Activated gamma-delta T cell treated with Interleukin-2 at 50 U/mL for 16 hours (primary cell): ENCODE measurements at regions not wholly inside any gene's neighbourhood (a gene's known extent, or its start where the extent isn't known, plus 50 kb on each side); places are given as distances from the start of the nearest gene placed in this dataset.
"Not testable (repeated sequence)": the region's sequence is repeated elsewhere in the genome, so short reads cannot be mapped to it uniquely, and the experiment has no call there.

Experiments
- DNase-seq: peaks from one replicate; pipeline ENCODE4 v3.0.0-alpha.2; 2020

DNA sequence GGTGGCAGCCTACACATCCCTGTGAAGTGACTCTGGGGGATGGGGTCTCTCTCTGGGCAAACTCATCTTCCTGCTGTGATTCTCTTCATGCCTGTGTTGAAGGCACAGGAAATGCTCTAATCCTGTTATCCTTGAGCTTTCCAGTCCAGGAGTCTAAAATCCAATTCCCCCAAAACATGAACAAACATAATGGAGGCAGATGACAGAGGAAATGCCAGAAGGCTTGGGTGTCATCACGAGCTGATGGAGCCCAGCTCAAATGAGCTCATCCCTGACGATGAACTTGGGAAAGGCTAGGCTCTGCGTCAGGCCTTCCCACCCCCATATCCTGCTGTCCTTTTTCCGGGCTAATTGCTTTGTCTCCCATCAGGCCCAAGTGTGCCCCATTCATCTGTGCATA lies 165.9 kb upstream of the PODXL start:
- DNase-seq, result no peak

DNA sequence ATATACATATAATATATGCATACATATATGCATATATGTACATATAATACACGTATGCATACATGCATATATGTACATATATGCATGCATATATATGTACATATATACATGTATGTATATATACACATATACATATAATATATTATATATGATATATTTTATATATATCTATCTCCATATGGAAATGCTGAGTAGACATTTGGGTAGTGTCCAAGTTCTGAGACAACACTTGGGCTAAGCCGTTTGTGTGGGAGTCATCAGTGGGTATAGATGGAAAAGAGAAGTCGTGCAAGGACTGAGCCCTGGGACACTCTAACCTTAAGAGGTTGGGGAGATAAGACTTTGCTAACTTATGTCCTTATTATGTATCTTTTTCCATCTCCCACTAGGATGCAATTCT lies 165.2 kb upstream of the PODXL start:
- no peak for DNase-seq

DNA sequence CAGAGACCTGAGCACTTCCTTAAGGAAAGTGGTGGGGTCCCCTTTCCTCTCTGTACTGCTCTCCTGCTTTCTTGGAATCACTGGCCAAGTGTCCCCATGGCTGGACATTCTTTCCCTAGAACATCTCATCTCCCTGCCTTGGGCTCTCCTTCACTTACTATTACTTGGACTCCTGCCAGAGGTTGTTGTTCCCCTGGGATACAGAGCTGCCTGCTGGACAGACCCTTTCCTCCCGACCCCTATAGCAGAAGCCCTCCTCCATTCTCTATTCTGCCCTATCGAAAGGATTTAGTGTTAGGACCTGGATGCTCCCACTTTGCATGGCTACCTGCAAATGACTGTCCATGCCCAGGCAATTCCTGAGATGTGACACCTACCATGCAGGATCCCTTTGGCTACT lies 164.3 kb upstream of the PODXL start:
- no peak for DNase-seq

DNA sequence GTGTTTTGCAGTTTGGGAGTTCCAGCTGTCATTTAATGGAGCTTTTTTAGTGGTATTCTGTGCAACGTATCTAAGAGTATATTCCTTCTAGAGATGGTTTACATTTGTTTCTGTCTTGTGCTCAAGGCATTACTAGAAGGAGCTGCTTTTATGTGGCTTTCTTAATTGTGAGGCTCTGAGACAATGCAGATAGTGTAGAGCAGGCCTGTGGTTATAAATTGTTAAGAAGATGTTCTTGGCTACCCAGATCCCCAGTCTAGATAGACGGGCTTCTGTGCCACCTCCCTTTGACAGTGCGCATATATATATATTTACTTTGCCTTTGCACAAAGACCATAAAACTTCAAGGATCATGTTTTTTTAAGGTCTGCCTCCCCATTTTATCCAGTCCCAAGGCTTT lies 160.8 kb upstream of the PODXL start:
- DNase-seq, result no peak

DNA sequence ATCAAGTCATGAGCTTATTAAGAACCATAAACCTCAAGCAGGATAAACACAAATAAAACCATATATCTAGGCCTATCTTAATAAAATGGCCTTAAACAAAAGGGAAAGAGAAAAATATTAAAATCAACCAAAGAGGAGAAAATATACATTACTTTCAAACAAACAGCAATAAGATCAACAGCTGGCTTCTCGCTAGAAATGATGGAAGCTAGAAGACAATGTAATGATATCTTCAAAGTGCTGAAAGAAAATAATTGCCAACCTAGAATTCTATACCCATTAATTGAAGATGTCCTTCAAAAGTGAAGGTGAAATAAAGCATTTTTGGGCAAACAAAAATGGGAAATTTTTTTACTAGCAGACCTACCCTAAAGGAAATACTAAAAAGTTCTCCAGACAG lies 142.9 kb upstream of the PODXL start:
- DNase-seq, result no peak

DNA sequence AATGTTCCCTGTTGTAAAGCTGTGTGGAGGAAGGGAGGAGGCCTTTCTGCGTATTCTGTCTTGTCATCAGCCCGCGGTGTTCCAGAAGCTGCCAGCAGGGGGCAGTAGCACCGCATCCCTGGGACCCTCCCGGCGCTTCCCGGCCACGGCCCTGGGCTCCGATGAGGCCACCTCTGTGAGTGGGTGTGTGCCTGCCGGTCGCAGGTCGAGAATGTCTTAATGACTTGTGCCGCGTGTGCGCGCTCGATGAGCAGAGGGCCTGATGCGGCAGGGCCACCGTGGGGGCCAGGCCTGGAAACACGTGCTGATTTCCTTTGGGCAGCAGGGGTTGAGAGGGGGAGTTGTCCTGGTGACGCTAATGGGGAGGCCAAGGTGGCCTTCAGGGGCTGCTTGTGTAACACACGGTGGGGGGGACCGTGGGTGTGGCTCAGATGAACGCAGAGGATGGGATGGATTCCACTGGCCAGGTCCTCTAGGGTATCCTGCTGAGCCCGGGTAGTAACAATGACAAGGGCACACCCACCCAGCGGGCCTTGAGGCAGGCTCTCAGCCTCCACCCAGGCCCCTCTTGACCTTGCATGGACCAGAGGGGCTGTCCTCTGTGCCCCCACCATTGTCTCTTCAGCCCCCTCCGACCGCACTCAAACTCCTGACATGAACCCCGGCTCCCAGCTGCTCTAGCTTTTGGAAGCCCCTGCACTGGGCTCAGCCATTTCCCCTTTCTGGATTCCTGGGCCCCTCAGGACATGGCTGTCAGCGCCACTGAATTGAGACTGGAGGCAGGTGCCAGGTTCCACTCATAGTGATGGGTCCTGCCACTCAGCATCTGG lies 135.9 kb upstream of the PODXL start:
- DNase-seq, result peak; percentile 10

DNA sequence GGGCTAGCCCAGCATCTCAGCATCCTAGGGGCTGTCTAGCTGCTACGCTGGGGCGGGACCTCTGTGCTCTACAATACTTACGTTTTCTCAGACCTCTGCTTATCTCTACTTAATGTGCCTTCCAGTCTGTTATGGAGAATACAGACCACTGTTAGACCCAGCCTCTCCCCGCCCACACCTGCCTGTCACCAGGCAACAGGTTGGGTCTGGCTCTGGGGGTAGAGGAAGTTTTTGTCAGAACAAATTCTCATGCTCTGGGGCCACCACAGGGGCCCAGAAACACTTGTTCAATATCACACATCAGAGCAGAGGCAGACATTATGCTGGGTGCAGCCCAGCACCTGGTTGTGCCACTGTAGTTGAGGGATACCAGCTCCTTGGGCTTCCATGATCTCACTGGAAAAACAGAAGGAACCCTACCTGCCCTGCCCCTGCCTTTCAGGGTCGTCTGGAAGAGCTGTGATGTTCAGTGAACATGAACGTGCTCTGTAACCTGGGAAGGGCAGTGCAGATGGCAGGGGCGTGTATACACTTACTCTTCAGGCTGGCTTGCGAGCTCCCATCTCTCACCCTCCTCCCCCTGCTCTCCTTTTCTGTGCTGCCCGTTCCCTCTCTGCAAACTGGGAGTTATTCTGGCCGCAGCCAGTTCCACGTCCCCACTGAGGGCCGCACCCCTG lies 135.2 kb upstream of the PODXL start:
- no peak for DNase-seq

DNA sequence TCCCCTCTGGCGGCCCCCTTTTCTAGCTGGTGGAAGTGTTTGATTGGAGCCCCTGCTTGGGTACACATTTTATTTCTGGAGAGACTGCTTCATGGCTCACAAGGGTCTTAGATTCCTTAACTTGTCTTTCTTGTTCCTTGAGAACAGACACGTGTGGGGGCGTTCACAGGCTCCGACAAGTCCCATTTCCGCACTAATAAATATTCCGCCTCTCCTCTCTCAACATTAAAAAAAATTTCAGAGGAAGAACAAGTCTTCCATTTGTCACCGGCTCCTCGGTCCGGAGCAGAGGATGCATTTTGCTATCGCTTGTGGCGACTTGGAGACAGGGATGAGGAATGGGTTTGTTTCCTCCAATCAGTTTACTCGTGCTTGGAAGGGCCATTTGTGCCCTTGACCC lies 134.0 kb upstream of the PODXL start:
- no peak for DNase-seq

DNA sequence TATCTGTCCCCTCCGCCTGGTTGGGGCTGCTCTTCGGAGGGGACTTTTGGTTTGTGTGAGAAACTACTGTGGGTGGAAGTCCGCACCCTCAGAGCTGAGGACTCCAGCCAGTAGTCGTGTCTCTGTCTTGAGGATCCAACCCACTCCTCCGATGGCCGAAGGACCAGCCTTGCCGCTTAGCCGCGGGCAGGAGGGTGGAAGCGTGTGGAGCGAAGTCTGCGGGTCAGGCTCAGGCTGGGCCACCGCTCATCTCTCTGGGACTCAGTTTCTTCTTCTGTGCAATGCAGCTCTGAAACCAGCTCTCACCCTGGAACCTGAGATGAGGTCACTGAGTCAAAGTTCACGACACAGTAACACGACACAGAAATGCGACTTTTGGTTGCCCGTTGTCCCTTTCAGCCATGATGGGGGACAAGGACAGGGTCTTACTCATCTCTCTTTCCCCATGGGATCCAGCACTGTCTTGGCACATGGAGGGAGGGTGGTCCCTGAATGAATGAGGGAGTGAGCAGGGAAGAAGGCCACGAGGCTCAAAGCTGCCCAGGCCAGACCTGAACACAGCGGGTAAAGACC lies 133.3 kb upstream of the PODXL start:
- DNase-seq, result no peak

DNA sequence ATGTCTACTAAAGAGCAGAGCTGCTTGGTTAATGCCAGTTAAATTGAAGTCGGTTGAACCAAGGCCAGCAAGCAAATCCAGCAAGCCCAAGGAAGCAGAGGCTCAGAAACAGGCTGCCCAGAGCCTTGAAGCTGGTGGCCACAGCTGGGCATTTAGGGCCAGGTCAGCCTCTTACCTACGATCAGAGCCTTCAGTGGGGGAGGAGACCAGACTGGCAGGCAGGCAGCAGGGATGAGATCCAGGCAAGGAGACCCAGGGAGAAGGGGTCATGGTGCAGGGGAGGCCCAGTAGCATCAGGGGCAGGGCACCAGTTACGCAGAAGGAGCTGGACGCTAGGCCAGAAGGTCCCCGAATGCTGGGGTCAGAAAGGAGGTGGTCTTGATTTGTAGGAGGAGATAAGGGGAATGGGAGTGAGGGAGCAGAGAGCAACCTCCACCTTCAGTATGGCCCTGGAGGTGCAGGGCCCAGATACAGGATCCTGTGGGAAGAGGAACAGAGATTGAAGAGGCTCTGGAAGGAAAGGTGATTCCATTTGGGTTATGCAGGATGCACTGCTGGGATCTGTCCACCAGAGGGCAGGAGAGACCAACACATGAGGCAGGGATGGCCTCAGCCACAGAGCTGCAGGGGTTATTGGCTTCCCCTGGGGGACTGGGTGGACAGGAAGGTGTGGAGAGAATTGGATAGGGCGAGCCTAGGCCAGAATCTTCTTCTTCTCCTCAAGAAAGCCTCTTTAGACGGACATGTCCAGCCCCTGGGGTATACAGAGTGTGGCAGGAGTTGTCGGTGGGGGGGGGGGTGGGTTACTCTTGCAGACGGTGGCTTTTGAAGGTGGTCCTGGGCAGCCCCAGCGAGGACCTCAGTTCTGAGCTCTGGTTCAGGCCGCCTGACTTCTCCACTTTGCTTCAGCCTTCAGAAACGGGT lies 132.6 kb upstream of the PODXL start:
- DNase-seq, result peak; percentile 46

DNA sequence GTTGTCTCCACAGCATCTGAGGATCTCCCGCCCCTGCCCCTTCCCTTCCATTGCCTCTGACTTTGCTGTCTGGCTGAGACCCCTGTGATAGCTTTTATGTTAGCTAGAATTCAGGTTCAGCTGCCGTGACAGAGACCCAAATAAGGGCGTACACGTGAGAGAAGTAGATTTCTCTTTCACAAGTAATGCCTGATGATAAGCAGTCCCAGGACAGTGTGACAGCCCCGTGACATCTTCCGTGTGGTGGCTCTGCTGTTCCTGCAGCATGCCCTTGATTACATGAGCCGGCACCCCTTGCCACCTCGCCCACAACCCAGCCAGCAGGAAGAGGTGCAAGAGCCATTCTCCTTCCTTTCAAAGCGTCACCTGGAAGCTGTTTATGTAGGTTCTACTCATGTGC lies 130.9 kb upstream of the PODXL start:
- DNase-seq, result no peak

DNA sequence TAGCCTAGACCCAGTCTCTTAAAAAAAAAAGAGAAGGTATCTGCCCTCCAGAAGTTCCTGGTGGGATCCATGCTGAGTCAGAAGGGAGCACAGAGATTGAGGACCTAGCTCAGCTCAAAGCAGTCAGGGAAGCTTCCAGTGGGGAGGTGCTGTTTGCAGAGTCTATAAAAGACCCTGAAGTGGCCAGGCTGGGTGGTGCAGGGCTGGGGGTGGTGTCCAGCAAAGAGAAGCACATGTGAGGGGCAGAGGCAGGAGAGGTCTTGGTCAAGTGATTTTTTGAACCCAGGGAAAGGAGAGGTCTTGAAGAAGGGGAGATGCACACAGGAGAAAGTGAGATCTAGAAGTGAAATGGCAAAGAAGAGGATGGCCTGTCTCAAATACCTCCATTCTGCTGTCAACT lies 130.4 kb upstream of the PODXL start:
- DNase-seq, result no peak

DNA sequence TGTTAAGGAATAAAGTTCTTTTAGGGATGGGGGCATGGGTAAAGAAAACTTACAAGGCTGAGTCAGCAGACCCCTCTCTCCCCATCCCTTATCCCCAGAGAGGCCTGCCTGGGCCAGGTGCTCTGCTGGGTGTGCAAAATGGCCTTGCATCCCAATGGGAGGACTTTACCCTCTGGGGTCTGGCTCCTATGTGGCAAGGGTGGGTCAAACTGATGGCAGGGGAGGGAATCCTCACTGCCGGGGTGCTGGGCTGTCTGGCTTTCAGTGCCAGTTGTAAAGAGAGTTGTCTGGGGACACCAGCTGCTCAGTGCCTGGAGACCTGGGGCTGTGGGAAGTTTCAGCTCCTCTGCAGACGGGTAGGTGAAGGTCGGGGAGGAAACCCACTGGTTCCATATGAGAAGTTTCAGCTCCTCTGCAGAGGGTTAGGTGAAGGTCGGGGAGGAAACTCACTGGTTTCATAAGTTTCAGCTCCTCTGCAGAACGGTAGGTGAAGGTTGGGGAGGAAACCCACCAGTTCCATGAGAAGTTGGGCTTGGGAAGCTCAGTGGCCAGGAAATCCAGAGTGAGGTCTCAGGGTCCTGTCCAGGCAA lies 127.2 kb upstream of the PODXL start:
- no peak for DNase-seq

DNA sequence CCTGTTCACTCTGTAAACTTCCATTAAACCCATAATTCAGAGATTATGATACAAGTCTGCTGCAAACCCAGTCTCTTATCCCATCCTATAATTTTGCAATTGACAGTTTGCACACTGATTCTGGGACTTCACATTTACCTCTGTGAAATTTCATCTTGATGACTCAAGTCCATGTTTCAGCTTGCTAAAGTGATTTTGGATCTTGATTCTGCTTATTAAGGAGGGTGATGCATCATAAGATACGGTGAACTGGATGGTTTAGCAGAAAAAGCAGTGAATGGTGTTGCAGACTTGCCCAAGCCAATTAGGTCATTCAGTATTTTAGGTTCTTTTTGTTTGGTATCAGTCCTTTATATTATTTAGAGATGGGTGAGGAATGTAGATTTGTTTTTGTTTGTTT lies 125.5 kb upstream of the PODXL start:
- DNase-seq, result no peak

DNA sequence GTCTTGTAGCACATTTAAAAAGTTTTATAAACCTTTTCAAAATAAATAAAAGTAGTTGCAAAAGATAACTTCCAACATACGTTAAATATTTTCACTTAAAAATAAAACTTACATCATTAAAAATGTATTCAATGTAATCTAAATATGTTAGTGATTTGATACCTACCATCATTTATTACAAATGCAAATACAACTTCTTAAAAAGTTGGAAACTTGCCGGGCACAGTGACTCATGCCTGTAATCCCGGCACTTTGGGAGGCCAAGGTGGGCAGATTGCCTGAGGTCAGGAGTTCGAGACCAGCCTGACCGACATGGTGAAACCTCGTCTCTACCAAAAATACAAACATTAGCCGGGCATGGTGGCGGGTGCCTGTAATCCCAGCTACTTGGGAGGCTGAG lies 122.6 kb upstream of the PODXL start:
- not testable (repeated sequence) for DNase-seq

DNA sequence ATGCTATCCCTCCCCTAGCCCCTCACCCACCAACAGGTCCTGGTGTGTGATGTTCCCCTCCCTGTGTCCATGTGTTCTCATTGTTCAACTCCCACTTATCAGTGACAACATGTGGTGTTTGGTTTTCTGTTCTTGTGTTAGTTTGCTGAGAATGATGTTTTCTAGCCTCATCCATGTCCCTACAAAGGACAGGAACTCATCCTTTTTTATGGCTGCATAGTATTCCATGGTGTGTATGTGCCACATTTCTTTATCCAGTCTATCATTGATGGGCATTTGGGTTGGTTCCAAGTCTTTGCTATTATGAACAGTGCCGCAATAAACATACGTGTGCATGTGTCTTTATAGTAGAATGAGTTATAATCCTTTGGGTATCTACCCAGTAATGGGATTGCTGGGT lies 120.4 kb upstream of the PODXL start:
- DNase-seq, result not testable (repeated sequence)

DNA sequence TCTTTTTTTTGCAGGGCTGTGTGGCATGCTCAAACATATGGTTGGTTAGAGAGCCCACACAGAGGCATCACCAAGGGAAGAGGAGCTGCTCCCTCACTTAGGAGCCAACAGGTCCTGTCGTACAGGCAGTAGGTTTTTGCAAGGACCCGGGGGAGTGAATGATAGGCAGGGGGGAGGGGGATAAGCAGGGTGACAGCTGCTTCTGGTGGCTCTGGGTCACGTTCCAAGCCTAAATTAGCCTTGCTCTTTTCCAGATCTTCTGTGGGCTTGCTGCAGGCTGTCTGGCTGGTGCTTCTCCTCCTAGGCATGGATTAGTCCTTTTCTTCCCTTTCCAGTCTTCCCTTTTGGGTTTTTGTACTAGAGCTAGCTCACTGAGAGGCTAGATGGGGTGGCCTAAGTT lies 117.7 kb upstream of the PODXL start:
- DNase-seq, result no peak

DNA sequence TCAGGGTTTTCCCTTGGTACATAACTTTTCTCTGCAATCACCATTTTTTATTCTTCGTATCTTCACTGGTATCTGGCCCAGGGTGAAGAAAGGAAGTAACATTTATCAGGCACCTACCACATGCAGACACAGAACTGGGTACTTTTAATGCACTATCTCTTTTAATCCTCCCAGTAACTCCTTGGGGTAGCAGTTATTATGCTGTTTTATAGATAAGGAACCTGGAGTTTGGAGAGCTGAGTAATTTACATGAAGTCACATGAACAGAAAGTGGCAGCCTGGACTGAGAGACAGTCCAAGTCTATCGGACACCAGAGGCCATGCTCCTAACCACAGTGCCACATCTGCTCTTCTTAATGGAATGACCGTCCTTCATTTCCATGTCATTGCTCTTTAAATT lies 117.1 kb upstream of the PODXL start:
- DNase-seq, result no peak

DNA sequence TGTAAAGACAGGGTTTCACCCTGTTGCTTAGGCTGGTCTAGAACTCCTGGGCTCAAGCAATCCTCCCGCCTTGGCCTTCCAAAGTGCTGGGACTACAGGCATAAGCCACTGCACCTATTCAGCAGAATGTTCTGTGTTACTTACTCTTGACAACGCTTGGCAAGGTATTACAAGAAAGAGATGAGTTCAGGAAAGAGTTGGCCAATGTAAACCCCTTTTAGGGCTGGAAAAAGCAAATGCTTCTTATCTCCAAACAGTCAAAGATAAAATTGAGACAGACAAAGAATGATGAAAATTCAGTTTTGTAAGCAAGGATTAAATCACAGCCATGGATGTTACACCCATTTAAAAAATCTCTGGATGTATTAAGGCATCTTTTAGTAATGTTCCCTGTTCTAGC lies 114.0 kb upstream of the PODXL start:
- no peak for DNase-seq

DNA sequence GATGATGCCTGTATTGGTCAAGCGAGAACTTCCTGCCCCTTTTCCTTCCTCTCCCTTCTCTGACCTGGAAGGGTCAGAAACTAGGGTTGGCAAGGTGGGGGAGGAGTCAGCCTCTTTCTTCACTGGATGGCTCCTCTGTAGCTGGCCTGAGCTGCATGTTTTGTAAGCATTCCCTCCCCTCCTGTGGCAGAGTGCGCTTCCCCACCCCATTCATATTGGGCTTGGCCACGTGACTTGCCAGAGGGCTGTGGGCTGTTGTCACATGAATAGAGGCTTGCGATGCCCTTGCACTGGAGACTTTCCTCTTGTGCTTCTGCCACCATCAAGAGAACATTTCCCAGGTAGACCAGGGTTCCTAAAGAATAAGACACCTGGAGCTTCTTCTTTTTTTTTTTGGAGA lies 111.3 kb upstream of the PODXL start:
- DNase-seq, result no peak

DNA sequence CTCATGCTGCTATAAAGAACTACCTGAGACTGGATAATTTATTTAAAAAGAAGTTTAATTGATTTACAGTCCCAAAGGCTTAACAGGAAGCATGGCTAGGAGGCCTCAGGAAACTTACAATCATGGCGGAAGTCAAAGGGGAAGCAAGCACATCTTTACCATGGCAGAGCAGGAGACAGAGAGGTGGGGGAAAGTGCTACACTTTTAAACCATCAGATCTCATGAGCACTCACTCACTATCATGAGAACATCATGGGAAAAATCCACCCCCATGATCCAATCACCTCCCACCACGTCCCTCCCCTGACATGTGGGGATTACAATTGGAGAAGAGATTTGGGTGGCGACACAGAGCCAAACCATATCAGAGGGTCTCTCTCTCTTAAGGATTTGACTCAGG lies 108.6 kb upstream of the PODXL start:
- DNase-seq, result no peak

DNA sequence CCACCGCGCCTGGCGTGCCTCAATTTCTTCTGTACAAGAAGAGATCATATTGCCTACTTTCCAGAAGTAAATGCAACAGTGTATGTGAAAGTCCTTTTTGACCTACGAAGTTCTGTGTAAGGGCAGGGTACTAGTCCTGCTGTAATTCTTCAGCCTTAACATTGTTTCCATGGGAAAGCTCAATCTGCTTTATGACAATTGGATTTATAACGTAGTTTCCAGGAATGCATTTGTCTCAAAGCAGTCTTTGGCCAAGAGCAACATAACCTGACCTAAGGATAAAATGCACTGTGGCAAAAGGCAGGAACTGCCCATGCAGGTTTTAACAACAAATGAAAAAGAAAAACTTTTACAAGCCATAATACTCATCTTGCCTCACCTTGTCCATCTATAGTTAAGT lies 108.1 kb upstream of the PODXL start:
- DNase-seq, result no peak
